H9 (cell line): ENCODE measurements at regions not wholly inside any gene's neighbourhood (a gene's known extent, or its start where the extent isn't known, plus 50 kb on each side); places are given as distances from the start of the nearest gene placed in this dataset.

Experiments
- DNase-seq: peaks from one replicate; pipeline ENCODE4 v3.0.0-alpha.2; 2017
- H2AFZ ChIP-seq: one replicate; pipeline ENCODE4 v1.6.1; 2013; ENCODE audit warnings: mild to moderate bottlenecking, low read length, control low read depth, moderate library complexity
- H2AK5ac ChIP-seq: 2 replicates; pipeline ENCODE4 v1.6.1; 2013; ENCODE audit warnings: low read length, control low read depth, mixed read lengths; ENCODE audit not compliant: insufficient read length
- H2BK120ac ChIP-seq: one replicate; pipeline ENCODE4 v1.6.1; 2013; ENCODE audit warnings: low read depth, mild to moderate bottlenecking, low read length, control low read depth, inconsistent platforms; ENCODE audit not compliant: poor library complexity, severe bottlenecking
- H2BK12ac ChIP-seq: 2 replicates; pipeline ENCODE4 v1.6.1; 2013; ENCODE audit warnings: low read length, control low read depth, mixed read lengths, low read depth; ENCODE audit not compliant: insufficient read length
- H2BK15ac ChIP-seq: 2 replicates; pipeline ENCODE4 v1.6.1; 2013; ENCODE audit warnings: low read depth, low read length, control low read depth
- H2BK20ac ChIP-seq: one replicate; pipeline ENCODE4 v1.6.1; 2013; ENCODE audit warnings: low read depth, mild to moderate bottlenecking, low read length, control low read depth, inconsistent platforms; ENCODE audit not compliant: poor library complexity, severe bottlenecking
- H2BK5ac ChIP-seq: 2 replicates; pipeline ENCODE4 v1.6.1; 2013; ENCODE audit warnings: low read length, control low read depth, mixed read lengths; ENCODE audit not compliant: insufficient read length
- H3K14ac ChIP-seq: 2 replicates; pipeline ENCODE4 v1.6.1; 2013; ENCODE audit warnings: low read length, control low read depth; ENCODE audit not compliant: insufficient read depth
- H3K18ac ChIP-seq: 2 replicates; pipeline ENCODE4 v1.6.1; 2013; ENCODE audit warnings: low read depth, mild to moderate bottlenecking, mixed read lengths, low read length, control low read depth; ENCODE audit not compliant: insufficient read length
- H3K23ac ChIP-seq: 2 replicates; pipeline ENCODE4 v1.6.1; 2013; ENCODE audit warnings: low read length, control low read depth, mixed read lengths, low read depth; ENCODE audit not compliant: insufficient read length
- H3K23me2 ChIP-seq: 2 replicates; pipeline ENCODE4 v1.6.1; 2013; ENCODE audit warnings: low read depth, mild to moderate bottlenecking, mixed read lengths, low read length, control low read depth; ENCODE audit not compliant: insufficient read length, poor library complexity, severe bottlenecking
- H3K27ac ChIP-seq: 2 replicates; pipeline ENCODE4 v1.5.1; 2013; ENCODE audit warnings: low read length, control low read depth, mixed read lengths, low read depth; ENCODE audit not compliant: insufficient read length
- H3K27me3 ChIP-seq: 2 replicates; pipeline ENCODE4 v1.6.1; 2013; ENCODE audit warnings: low read length, control low read depth, inconsistent platforms; ENCODE audit not compliant: insufficient read depth
- H3K4ac ChIP-seq: 2 replicates; pipeline ENCODE4 v1.6.1; 2013; ENCODE audit warnings: low read depth, mild to moderate bottlenecking, control low read depth, inconsistent platforms, low read length, moderate library complexity
- H3K4me1 ChIP-seq: 2 replicates; pipeline ENCODE4 v1.6.1; 2013; ENCODE audit warnings: low read length, control low read depth, inconsistent platforms; ENCODE audit not compliant: insufficient read depth
- H3K4me2 ChIP-seq: 2 replicates; pipeline ENCODE4 v1.6.1; 2013; ENCODE audit warnings: low read length, control low read depth, mixed read lengths; ENCODE audit not compliant: insufficient read length, insufficient read depth
- H3K56ac ChIP-seq: 2 replicates; pipeline ENCODE4 v1.6.1; 2013; ENCODE audit warnings: low read depth, mild to moderate bottlenecking, mixed read lengths, low read length, control low read depth; ENCODE audit not compliant: insufficient read length
- H3K79me1 ChIP-seq: 2 replicates; pipeline ENCODE4 v1.6.1; 2013; ENCODE audit warnings: low read depth, mild to moderate bottlenecking, moderate library complexity, low read length, control low read depth, inconsistent platforms; ENCODE audit not compliant: insufficient read depth, poor library complexity, severe bottlenecking
- H3K79me2 ChIP-seq: 2 replicates; pipeline ENCODE4 v1.6.1; 2013; ENCODE audit warnings: low read length, control low read depth, inconsistent platforms; ENCODE audit not compliant: insufficient read depth
- H3K9ac ChIP-seq: 2 replicates; pipeline ENCODE4 v1.6.1; 2013; ENCODE audit warnings: low read length, control low read depth, mixed read lengths; ENCODE audit not compliant: insufficient read length; ENCODE audit errors: extremely low read depth
- H3K9me3 ChIP-seq: one replicate; pipeline ENCODE4 v1.6.1; 2013; ENCODE audit warnings: low read depth, low read length, inconsistent platforms; ENCODE audit not compliant: control insufficient read depth
- H3T11ph ChIP-seq: one replicate; pipeline ENCODE4 v1.6.1; 2013; ENCODE audit warnings: mild to moderate bottlenecking, low read length, control low read depth, inconsistent platforms
- H4K20me1 ChIP-seq: one replicate; pipeline ENCODE4 v1.6.1; 2013; ENCODE audit not compliant: control insufficient read depth, insufficient read length, insufficient read depth
- H4K5ac ChIP-seq: 2 replicates; pipeline ENCODE4 v1.6.1; 2013; ENCODE audit warnings: low read depth, mild to moderate bottlenecking, mixed read lengths, low read length, control low read depth; ENCODE audit not compliant: insufficient read length
- H4K8ac ChIP-seq: replicated peaks from 2 replicates; pipeline ENCODE4 v1.6.1; 2013; ENCODE audit warnings: low read length, control low read depth, mixed read lengths, low read depth; ENCODE audit not compliant: insufficient read length
- H4K91ac ChIP-seq: 2 replicates; pipeline ENCODE4 v1.6.1; 2013; ENCODE audit warnings: low read depth, mild to moderate bottlenecking, moderate library complexity, mixed read lengths, low read length, control low read depth; ENCODE audit not compliant: insufficient read length
- H3K27ac Mint-ChIP-seq, 3 experiments: 2 replicates in 2 of 3; 3 replicates in 1 of 3; pipeline ENCODE4 v1.8.0; 2020 to 2021; ENCODE audit warnings: mixed read lengths in 3 of 3, mild to moderate bottlenecking in 1 of 3, moderate library complexity in 1 of 3
- H3K27me3 Mint-ChIP-seq: 2 replicates; pipeline ENCODE4 v1.8.0; 2021; ENCODE audit warnings: low read depth, mild to moderate bottlenecking, moderate library complexity, mixed read lengths
- H3K36me3 Mint-ChIP-seq, 3 experiments: 2 replicates in 2 of 3; 3 replicates in 1 of 3; pipeline ENCODE4 v1.8.0; 2020 to 2021; ENCODE audit warnings: low read depth in 3 of 3, mixed read lengths in 3 of 3; ENCODE audit not compliant: insufficient read depth in 1 of 3
- H3K4me1 Mint-ChIP-seq, 2 experiments: 2 replicates each; pipeline ENCODE4 v1.8.0; 2020; ENCODE audit warnings: mixed read lengths in 2 of 2
- H3K4me3 Mint-ChIP-seq, 2 experiments: 2 replicates in 1 of 2; 3 replicates in 1 of 2; pipeline ENCODE4 v1.8.0; 2020 to 2021; ENCODE audit warnings: mild to moderate bottlenecking in 2 of 2, mixed read lengths in 2 of 2, moderate library complexity in 1 of 2
- H3K9me3 Mint-ChIP-seq, 2 experiments: 2 replicates in 1 of 2; 3 replicates in 1 of 2; pipeline ENCODE4 v1.8.0; 2020; ENCODE audit warnings: mild to moderate bottlenecking in 2 of 2, mixed read lengths in 2 of 2, moderate library complexity in 1 of 2
- CTCF ChIP-seq: fragments of 200-600 bp; sonication (generic); conservative IDR thresholded peaks from 3 replicates; pipeline ENCODE4 v1.8.0; 2021; ENCODE audit warnings: antibody characterized with exemption, mild to moderate bottlenecking
- WGBS: extraction: QIAGEN DNeasy Blood & Tissue Kit; methylation state at CpG from one replicate; pipeline ENCODE4 v1.1.7; 2013; ENCODE audit warnings: missing lambda C conversion rate, low lambda C conversion rate, mixed read lengths; ENCODE audit not compliant: insufficient read length; ENCODE audit errors: extremely low coverage; 5-methylcytosine and 5-hydroxymethylcytosine counted together

- Histone ChIP-seq H4K20me1 (no peaks in the 10 kb centered on the region), H2BK15ac (no peak overlapping the region)
- WGBS, result no CpG with 5 or more reads among the region's 4 CpGs
Observed at GRCh38 chr4:4592414-4592813, 50.6 kb upstream of the STX18 start.

More at GRCh38 chr4:4592414-4592813, 50.6 kb upstream of the STX18 start:
- Histone ChIP-seq H3K56ac (no peak overlapping the region), H3K27ac (no peak overlapping the region), H2AFZ (no peak overlapping the region), H4K8ac (no peak overlapping the region), H3K27me3 (no peaks in the 10 kb centered on the region; the same call in 1 of the 2 replicates), H2BK5ac (no peak overlapping the region), H3K9me3 (peaks cover 14% of the 10 kb centered on the region), H3K4ac (no peak overlapping the region), H2BK120ac (no peak overlapping the region), H3K18ac (no peak overlapping the region), H3K79me1 (no peaks in the 10 kb centered on the region), H2AK5ac (no peak overlapping the region), H3K4me2 (no peak overlapping the region), H3K79me2 (no peaks in the 10 kb centered on the region), H4K91ac (no peak overlapping the region), H3K4me1 (no peaks in the 10 kb centered on the region), H2BK20ac (no peak overlapping the region), H4K5ac (no peak overlapping the region), H3K9ac (no peak overlapping the region), H3K23ac (no peak overlapping the region), H3K14ac (no peak overlapping the region), H2BK12ac (no peak overlapping the region), H3T11ph (no peak overlapping the region), H3K23me2 (no peaks in the 10 kb centered on the region)
- H3K27me3 Mint-ChIP-seq, result peaks cover 13% of the 10 kb centered on the region
- peaks cover 13% of the 10 kb centered on the region in 2 experiments for H3K4me1 Mint-ChIP-seq
- DNase-seq, result no peak
- H3K9me3 Mint-ChIP-seq, result peaks cover 20 to 30% of the 10 kb centered on the region in 2 experiments
- no peak overlapping the region for H3K4me3 Mint-ChIP-seq
- no peak overlapping the region for H3K27ac Mint-ChIP-seq
- TF ChIP-seq CTCF, result no peak
- peaks cover 24 to 39% (median 37%) of the 10 kb centered on the region in 3 experiments for H3K36me3 Mint-ChIP-seq
